SW 1271 (cell line): ENCODE measurements at regions not wholly inside any gene's neighbourhood (a gene's known extent, or its start where the extent isn't known, plus 50 kb on each side); places are given as distances from the start of the nearest gene placed in this dataset.
A peak's percentile ranks its signal among the peaks of the same experiment; 100 is the strongest.

Experiments used
- DNase-seq, 2 experiments: peaks; one replicate each; lab custom pipeline; 2025; lab: John Stamatoyannopoulos, UW

- no peak for DNase-seq
Observed at GRCh38 chr4:125365731-125366130, 51.0 kb downstream of the FAT4 start.

- DNase-seq: no peak
Observed at GRCh38 chr4:125368146-125368545, 53.4 kb downstream of the FAT4 start.

DNA sequence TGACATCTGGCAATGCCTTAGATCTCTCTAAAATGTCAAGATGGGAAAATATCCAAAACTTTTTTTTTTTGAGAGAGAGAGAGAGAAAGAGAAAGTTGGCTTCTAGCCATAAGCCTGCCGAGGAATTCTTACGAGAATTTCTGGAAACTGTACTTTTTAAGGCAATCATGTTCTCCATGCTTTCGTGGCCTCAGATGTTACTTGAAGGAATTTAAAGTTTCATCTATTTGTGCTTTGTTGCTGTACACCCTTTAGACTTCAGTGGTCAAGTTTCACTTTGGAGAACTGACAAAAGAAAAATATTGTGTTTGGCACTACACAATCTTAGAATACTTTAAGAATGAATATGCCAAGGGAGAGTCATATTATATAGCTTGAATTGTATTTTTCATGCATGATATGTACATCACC, 53.9 kb downstream of the FAT4 start:
- no peak for DNase-seq

DNA sequence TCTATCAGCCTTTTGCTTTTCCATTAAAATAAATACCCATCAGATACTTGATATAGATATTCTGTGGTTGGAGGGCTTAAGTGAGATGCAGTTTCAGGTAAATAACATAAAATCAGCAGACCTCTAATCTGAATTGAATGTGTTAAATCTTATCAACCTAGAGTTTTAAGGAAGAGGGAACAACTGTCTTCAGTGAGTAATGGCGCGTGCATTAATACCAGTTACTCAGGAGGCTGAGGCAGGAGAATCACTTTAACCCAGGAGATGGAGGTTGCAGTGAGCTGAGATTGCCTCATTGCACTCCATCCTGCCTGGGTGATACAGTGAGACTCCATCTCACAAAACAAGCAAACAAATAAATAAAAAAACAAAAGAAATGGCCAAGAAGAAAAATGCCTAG, 54.3 kb downstream of the FAT4 start:
- no peak for DNase-seq

- DNase-seq: no peak
Observed at GRCh38 chr4:125370478-125370877, 55.7 kb downstream of the FAT4 start.

GRCh38 chr4:125382995-125383394, 68.2 kb downstream of the FAT4 start:
- no peak for DNase-seq

- DNase-seq: no peak
Observed at GRCh38 chr4:125387770-125388169, 73.0 kb downstream of the FAT4 start.

- no peak for DNase-seq
Observed at GRCh38 chr4:125388613-125389012, 73.9 kb downstream of the FAT4 start.

DNA sequence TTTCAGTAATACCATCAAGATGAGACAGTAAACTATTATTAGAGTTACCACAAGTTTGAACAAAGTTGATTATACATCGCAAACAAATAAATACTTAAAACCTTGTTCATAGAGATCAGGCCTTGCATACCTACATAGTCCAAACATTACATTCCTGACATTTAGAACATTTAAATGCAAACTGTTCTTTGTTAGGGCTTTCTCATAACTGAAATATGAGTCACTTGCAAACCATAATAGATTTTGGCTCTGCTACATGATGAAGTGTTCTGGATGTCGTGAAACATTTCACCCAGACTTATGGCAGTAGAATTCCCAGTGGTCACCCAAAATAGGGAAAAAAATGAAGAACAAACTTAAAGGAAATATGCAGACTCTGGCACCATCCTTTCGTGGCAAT, 75.0 kb downstream of the FAT4 start:
- DNase-seq: peak in 1 of 2 experiments; percentile 71

- DNase-seq: no peak
Observed at GRCh38 chr4:125390126-125390525, 75.4 kb downstream of the FAT4 start.

DNA sequence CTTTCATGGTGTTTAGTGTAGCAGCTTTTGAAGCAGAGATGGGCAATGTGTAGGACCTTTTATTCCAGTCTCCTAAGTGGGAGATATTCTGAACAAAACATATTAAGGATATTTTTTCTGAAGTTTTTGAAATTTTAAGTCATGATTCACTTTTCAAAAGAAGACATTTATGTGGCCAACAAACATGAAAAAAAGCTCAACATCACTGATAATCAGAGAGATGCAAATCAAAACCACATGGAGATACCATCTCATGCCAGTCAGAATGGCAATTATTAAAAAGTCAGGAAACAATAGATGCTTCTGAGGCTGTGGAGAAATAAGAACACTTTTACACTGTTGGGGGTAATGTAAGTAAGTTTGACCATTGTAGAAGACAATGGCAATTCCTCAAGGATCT, 76.0 kb downstream of the FAT4 start:
- DNase-seq: no peak

- DNase-seq: no peak
Observed at GRCh38 chr4:125392694-125393093, 77.9 kb downstream of the FAT4 start.

- no peak for DNase-seq
Observed at GRCh38 chr4:125393825-125394224, 79.1 kb downstream of the FAT4 start.

GRCh38 chr4:125397226-125397625, 82.5 kb downstream of the FAT4 start:
- no peak for DNase-seq

DNA sequence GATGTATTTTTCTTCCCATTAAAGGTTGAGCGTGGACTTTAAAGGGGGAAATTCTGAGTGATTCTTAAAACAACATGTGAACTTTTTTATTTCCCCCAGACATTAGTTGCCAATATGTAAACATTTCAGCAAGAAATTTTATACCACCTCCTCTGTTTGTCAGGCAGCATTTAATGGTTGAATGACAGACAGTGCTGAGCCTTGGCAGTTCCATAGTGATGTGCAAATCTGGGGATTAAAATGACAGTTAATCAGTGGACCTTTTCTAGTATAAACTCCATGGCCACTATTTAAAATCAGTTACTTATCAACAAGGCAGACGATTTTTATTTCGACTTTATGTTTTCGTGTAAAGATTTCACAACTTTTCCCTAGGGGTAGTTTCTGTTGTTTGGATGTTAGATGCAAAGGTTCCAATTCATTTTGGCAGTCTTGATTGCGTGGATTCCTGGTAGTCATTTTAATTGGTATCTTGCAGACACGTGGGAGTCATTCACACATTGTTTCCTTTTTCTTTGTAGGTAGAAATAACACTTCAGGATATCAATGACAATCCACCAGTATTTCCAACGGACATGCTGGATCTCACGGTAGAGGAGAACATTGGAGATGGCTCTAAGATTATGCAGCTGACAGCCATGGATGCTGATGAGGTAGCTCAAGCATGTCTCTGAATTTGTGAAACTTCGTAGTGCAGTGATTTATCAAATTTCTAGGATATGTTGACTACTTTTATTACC, 83.7 kb downstream of the FAT4 start:
- no peak for DNase-seq

DNA sequence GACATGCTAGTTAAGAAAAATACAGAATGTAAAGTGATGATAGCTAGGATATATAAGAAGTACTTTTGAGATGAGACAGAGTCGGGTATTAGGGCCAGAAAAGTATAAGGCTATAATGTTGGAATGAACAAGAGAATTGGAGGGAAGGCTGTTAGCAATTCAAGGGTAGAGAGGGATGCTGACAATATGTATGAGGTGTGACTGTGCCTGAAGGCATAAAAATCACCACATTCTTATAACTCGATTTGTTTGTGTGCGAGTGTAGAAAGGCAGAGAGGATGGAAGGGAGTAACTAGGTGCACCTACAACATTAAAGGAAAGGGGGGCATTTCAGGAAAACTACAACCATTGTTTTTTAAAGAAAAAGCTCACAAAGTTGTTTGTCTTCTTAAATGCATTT, 86.0 kb downstream of the FAT4 start:
- no peak for DNase-seq

DNA sequence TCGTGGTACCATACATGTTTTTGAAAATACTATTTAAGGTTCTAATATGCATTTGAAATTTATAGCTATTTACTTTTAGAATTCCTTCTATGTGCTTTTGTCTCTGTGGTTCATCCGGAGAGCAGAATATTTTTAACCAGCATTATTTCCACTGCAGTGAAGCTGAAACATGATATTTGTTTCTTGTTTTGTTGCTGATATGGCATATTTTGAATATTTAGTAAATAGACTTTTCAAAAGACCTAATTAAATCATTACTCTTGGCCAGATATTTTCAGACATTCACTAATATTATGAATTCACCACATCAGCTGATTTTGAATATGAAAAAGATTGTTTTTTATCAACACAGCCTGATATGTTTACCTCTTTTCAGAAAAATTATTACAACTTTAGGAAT, 87.0 kb downstream of the FAT4 start:
- DNase-seq: no peak

DNA sequence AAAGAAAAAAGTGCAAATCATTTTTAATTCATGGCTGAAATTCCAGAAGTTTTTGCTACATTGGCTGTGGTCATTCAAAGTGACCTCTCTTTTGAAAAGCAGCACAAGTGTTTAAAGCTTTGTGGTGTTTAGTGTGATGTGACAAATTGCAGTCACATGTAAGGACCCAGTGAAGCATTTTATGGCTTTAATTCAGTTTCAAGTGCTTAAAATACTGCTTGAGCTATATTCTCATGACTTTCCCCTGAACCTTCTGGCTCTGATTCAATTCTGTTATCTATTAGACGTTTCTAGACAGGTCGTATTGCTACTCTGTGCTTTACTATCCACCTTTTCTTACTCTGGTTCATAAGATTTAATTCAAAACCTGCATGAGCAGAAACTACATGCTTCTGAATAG, 105.8 kb downstream of the FAT4 start:
- DNase-seq: no peak

- no peak for DNase-seq
Observed at GRCh38 chr4:125421547-125421946, 106.8 kb downstream of the FAT4 start.

DNA sequence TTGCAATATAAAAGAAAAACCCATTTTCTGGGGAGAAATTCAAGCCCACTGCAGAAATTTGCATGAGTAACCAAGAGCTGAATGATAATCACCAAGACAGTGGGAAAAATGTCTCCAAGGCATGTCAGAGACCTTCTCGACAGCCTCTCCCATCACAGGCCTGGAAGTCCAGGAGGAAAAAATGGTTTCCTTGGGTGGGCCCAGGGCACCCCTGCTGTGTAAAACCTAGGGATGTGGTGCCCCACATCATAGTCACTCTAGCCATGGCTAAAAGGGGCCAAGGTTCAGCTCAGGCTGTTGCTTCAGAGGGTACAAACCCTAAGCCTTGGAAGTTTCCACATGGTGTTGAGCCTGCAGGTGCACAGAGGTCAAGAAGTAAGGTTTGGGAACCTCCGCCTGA, 108.4 kb downstream of the FAT4 start:
- DNase-seq: no peak

- DNase-seq: no peak
Observed at GRCh38 chr4:125428832-125429231, 114.1 kb downstream of the FAT4 start.

DNA sequence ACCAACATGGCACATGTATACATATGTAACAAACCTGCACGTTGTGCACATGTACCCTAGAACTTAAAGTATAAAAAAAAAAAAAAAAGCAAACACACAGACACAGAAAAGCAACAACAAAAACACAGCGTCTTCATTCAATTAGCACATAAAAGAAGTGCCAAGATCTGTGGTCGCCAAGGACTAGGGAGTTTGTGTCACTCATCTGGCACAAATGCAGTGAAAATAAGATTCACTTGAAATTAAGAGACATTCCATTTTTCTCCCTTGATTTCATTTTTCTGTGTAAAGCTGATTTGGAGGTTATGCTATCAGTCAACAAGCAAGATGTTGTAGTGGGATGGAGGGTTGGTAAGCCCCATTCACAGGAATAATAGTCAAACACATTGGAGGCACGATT, 115.3 kb downstream of the FAT4 start:
- no peak for DNase-seq

DNA sequence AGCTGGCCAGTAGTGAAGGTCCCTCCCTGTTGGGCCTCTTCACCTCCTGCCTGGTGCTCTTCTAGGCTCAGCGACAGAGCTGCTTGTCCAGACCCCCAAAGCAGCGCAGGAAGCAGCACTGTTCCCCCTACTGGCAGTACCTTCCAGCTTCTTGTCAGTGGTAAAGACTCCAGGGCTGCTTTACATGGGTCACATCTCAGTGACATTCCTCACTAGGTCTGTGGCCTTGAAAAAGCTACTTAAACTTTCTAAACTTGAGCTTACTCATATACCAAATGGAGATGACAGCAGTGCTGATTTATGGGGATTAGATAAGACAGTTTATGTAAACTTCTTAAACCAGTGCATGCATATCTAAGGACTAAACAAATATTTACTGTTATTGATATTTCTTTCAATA, 117.3 kb downstream of the FAT4 start:
- DNase-seq: no peak

DNA sequence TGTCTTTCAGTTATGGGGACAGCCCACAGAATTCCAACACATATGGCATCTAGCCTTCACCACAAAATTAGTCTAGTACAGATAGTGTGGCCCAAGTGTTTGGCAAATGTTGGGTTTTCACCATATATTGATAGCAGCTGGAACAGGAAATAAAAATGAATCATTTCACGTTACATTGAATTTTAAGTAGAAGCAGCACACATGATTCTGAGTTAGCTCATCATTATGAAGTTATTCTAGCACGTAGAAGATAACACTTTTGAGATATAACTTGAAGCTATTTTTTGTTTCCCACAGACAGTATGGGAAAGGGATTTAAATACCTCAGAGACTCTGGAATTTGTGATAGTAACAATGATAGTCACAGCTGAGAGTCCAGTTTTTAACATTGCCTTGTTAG, 118.7 kb downstream of the FAT4 start:
- no peak for DNase-seq

- DNase-seq: no peak
Observed at GRCh38 chr4:125434136-125434535, 119.4 kb downstream of the FAT4 start.
